GM18520 (cell line): ENCODE measurements at regions not wholly inside any gene's neighbourhood (a gene's known extent, or its start where the extent isn't known, plus 50 kb on each side); places are given as distances from the start of the nearest gene placed in this dataset.

ENCODE experiments used
- ATAC-seq: cut with Tn5 transposase; IDR thresholded peaks from one replicate; pipeline ENCODE4 v1.9.1; 2021; ENCODE audit not compliant: unreplicated experiment

DNA sequence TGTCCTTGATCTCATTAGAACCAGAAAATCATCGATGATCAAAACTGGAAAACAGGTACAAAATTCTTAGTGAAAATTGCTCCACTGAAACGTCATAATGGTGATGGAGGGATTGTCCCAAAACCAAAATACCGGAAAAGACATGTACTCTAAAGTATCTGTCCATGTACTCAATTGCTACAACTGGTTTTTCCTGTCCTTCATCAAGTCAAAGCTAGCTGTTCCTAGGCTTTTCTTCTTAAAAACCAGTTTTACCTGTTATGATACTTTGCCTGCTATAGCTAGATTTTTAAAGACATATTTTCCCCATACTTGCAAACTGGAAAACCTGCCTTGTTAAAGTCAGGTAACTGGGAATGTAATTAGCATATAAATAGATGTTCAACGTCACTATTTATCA is 50.5 kb upstream of the LRRC1 start:
- ATAC-seq, result no peak

- no peak for ATAC-seq
Observed at GRCh38 chr6:53741034-53741823, 53.6 kb upstream of the LRRC1 start.

- ATAC-seq, result no peak
Observed at GRCh38 chr6:53737746-53738145, 57.1 kb upstream of the LRRC1 start.

DNA sequence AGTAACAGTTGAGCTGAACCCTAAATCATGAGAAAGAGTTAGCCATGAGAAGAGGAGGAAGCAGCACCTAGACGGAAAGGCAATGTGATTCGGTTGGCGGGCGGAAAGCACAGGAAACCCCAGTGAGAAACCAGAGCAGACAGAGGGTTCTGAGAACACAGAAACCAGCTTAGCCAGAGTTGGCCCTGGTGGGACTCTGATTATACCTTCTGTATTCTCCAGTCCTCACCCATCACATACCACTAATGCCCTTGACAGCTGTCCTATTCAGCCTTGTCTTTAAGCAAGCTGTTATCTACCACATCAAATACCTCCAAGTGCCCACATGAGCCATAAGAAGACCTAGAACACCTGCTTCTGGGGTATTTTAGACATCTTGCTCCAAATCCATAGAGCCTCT is 58.9 kb upstream of the LRRC1 start:
- ATAC-seq, result no peak

DNA sequence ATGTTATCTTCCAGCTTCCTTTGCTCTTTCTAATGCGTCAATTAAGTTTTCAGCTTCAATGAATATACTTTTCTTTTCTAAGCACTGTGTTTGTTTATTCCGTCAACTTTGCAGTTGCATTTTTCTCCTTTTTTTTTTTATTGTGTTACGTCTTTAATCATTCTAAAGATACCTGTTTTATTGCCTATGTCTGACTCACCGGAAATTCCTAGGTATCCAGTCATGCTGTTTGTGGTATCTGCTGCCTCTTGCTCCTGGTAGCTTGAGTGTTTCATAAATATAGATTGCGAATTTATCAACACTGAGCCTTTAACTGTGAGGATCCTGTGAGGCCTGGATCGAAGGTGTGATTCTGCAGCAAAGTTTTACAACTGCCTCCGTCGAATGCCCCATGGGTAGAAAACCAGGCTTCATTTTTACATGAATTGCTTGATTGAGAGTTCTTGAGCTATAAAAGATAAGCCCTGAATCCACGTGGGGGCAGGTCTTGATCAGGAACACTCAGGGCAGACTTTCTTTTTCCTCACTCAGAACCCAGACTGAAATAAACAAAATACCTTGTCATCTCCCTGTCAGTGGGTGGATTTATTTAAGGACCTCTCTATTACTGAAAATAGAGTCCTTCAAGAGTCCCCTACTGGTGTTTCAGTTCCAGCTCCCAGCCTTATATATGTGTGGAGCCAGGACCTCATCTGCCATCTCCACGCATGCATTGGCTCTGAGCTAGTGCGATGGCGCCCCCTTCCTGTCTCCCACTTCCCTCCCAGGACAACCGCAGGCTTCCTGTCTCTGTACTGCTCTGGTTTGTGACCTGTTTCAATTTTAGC is 60.1 kb upstream of the LRRC1 start:
- no peak for ATAC-seq

- no peak for ATAC-seq
Observed at GRCh38 chr6:53731866-53732636, 62.8 kb upstream of the LRRC1 start.

DNA sequence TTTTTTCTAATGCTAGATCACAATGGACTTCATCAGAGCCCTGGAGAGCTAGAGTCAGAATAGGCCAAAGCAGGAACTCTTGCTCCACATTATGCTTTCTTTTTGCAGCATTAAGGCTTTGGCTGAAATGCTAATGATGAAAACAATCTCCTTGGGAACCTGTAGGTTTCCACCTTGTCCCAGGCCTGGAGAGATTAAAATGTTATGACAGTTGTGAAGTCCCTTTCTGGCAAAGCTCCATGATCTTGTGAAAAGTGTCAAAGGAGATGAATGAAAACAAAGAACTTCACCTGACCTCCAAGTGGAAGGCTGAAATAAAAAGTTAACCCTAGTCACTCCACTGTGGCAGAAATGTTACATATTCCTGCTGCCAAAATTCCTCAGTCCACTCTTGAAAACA is 64.0 kb upstream of the LRRC1 start:
- no peak for ATAC-seq

DNA sequence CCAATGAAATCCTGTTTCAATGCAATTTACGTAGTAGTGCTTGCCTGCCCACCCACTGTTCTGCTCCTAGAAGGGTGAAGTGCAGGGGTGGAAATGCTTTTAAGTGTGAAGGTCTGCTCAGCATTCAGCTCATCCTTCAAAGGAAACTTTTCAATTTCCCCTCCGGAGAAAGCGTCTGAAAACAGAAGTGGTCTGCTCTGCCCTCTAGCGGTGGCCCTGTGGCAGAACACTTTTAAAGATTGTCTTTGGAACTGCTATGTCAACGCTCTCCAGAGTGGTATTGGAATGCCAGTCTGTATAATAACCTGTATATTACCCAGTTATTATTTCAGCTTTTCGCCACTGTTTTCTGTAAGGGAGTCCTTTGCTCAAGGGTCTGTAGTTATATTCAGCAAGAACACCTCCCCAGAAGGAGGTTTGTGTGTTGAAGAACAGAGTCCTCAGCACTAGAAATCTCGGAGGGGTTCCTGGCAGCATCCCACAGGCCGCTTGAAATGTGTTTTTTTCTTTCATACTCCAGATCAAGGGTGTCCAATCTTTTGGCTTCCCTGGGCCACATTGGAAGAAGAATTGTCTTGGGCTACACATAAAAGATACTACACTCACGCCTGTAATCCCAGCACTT is 63.1 kb upstream of the KLHL31 start:
- ATAC-seq, result no peak

GRCh38 chr6:53727748-53728147 is 62.2 kb upstream of the KLHL31 start:
- no peak for ATAC-seq

DNA sequence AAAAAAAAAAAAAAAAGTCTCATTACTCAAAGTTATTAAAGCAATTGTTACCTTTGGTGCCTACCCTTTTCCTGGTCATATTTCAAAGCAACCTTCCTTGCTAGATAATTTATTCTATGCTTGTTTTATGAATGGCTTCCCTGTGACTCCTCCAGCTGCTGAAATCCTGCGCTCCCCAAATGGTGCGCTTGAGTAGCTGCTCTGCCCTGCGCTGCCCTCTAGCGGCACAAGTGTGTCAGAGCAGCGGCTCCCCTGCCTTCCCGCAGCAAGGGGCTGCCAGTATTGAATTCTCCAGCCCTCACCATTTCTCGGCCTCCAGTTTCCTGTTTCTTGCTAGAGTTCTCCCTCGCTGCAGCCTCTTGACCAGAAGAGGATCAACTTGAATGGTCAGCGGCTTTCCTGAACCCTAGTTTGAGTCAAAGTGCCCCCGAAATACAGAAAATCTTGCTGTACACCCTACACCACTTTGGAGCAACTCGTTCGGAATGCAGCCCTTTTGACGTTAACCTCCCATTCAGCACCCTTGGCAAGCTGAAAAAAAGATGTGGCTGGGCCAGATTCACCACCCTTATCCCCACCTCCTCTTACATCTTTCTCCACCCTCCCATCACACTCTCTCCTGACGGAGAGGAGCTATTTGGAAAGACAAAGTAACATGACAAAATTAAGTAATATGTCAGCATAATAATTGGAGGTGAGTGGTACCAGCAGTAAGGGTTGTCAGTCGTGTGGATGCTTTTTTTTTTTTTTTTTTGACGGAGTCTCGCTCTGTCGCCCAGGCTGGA is 60.4 kb upstream of the KLHL31 start:
- ATAC-seq, result peak; percentile 81

GRCh38 chr6:53724501-53724900 is 58.9 kb upstream of the KLHL31 start:
- no peak for ATAC-seq

DNA sequence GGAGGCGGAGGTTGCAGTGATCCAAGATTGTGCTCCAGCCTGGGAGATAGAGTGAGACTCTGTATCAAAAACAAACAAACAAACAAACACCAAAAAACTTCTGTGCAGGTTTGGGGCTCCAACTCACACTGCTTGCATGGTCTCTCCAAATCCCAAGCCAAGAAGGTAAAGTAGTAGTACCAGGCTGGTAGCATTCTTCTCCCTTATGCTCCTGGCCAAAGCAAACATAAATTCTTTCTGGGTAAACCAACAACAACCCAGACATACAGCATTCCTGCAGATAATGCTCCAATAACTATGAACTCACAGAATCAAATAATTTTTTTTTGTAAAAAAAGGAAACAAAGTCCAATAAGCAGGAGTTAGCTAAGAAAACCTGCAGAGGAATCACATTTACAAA is 57.8 kb upstream of the KLHL31 start:
- ATAC-seq, result no peak

DNA sequence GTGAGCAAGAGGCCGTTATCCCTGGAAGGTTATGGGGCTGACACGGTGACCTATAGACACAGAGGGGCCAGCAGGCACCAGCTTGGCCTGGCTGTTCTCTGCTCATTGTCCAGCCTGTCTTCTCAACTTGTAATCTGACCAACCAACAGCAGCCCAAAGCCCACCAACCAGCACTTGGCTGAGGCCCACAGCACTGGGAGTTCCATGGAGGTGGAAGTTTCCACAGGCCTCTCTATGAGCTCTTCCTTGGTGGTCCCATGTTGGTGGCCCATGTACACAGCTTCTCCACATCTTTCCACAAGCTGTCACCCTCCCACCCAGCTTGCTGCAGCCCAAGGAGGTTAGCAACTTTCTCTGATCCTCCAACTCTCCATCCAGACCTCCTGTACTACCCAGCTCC is 56.2 kb upstream of the KLHL31 start:
- no peak for ATAC-seq

- ATAC-seq, result peak; percentile 97
Observed at GRCh38 chr6:53718597-53719460, 53.3 kb upstream of the KLHL31 start.

GRCh38 chr6:53717566-53717965 is 52.0 kb upstream of the KLHL31 start:
- ATAC-seq, result no peak

DNA sequence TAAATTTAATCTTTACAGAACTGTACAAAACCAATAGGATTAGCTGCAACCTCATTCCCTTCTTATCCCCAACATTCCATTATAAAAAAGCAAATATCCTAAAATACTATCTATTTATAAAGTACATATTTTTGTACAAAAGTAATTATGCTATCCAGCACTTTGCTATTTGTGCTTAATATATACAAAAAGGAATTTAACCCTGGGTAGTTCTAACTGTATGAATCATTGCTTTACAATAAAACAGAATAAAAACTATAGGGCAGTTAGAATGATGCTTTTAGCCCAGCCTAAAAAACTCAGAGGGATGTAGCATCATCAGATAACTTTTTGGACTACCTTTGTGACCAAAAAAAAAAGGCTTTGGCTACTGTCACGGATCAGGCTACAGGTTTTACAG is 49.9 kb upstream of the KLHL31 start:
- ATAC-seq, result no peak
